Germinal center (tissue), 1 donor: ENCODE measurements at regions not wholly inside any gene's neighbourhood (a gene's known extent, or its start where the extent isn't known, plus 50 kb on each side); places are given as distances from the start of the nearest gene placed in this dataset.

ENCODE experiments used
- DNase-seq: peaks from one replicate; pipeline ENCODE4 v3.0.0; 2012; ENCODE audit warnings: mixed read lengths, low spot score

- no peak for DNase-seq
These were observed 280.8 kb downstream of the SHQ1 start for GRCh38 chr3:72567474-72567873.

- no peak for DNase-seq
These were observed 282.7 kb downstream of the SHQ1 start for GRCh38 chr3:72565593-72565992.

GRCh38 chr3:72563690-72564370 lies 284.4 kb downstream of the SHQ1 start:
- DNase-seq = no peak

GRCh38 chr3:72560846-72561675 lies 287.2 kb downstream of the SHQ1 start:
- DNase-seq = no peak

- no peak for DNase-seq
These were observed 288.9 kb downstream of the SHQ1 start for GRCh38 chr3:72559385-72559784.

- DNase-seq = no peak
These were observed 290.2 kb downstream of the SHQ1 start for GRCh38 chr3:72558001-72558400.

- DNase-seq = no peak
These were observed 292.5 kb downstream of the SHQ1 start for GRCh38 chr3:72555714-72556113.

GRCh38 chr3:72554689-72555088 lies 293.6 kb downstream of the SHQ1 start:
- no peak for DNase-seq

GRCh38 chr3:72553298-72553697 lies 294.9 kb downstream of the SHQ1 start:
- DNase-seq = no peak

GRCh38 chr3:72550582-72551262 lies 297.5 kb downstream of the SHQ1 start:
- no peak for DNase-seq

GRCh38 chr3:72549761-72550581 lies 298.3 kb downstream of the SHQ1 start:
- DNase-seq = peak; percentile 21

GRCh38 chr3:72548981-72549380 lies 299.3 kb downstream of the SHQ1 start:
- DNase-seq = no peak

- DNase-seq = no peak
These were observed 299.8 kb downstream of the SHQ1 start for GRCh38 chr3:72548461-72548860.

GRCh38 chr3:72547183-72547582 lies 301.1 kb downstream of the SHQ1 start:
- no peak for DNase-seq

- no peak for DNase-seq
These were observed 304.0 kb downstream of the SHQ1 start for GRCh38 chr3:72544239-72544638.

GRCh38 chr3:72543246-72543645 lies 305.0 kb downstream of the SHQ1 start:
- no peak for DNase-seq

- no peak for DNase-seq
These were observed 305.5 kb downstream of the SHQ1 start for GRCh38 chr3:72542781-72543180.

- DNase-seq = no peak
These were observed 308.4 kb downstream of the SHQ1 start for GRCh38 chr3:72539856-72540255.

GRCh38 chr3:72538070-72538745 lies 310.0 kb downstream of the SHQ1 start:
- DNase-seq = no peak

GRCh38 chr3:72537448-72537847 lies 310.8 kb downstream of the SHQ1 start:
- peak; percentile 54 for DNase-seq

- DNase-seq = no peak
These were observed 311.4 kb downstream of the SHQ1 start for GRCh38 chr3:72536878-72537267.
